ENCODE measurements at regions not wholly inside any gene's neighbourhood (a gene's known extent, or its start where the extent isn't known, plus 50 kb on each side); places are given as distances from the start of the nearest gene placed in this dataset.

- no peak for TF ChIP-seq CTCF (IDR thresholded peaks at IDR 0.05)
- TF ChIP-seq POLR2A (IDR thresholded peaks at IDR 0.05), result no peak
- no peak for TF ChIP-seq POLR2AphosphoS5 (IDR thresholded peaks at IDR 0.05)
- no peak for TF ChIP-seq EP300 (IDR thresholded peaks at IDR 0.05)
Observed at GRCh38 chr2:7667260-7667757, 750.1 kb downstream of the RNF144A start.
